Glomerular visceral epithelial cell (primary cell): ENCODE measurements at regions not wholly inside any gene's neighbourhood (a gene's known extent, or its start where the extent isn't known, plus 50 kb on each side); places are given as distances from the start of the nearest gene placed in this dataset.

Experiments
- DNase-seq: peaks from one replicate; pipeline ENCODE4 v3.0.0-alpha.2; 2016; ENCODE audit errors: extremely low spot score

DNA sequence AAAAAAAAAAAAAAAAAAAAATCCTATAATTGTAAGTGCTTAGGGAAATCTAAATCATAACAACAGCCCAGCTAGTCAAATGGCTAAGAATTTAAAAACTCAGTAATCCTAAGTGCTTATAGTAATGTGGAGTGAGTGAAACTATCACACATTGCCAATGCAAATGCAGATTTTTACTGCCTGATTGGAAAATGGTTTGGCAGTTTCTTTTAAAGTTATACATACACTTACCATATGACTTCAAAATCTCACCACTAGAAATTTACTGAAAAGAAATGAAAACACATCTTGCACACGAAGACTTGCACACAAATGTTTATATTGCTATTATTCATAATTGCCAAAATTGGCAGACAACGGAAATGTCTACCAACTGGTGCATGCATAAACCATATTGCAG lies 51.3 kb upstream of the STXBP6 start:
- DNase-seq, result no peak
